PC-3 (cell line): ENCODE measurements at regions not wholly inside any gene's neighbourhood (a gene's known extent, or its start where the extent isn't known, plus 50 kb on each side); places are given as distances from the start of the nearest gene placed in this dataset.
A peak's percentile ranks its signal among the peaks of the same experiment; 100 is the strongest.

Experiments
- ATAC-seq: fragments of 200-7000 bp; cut with Tn5 transposase; 2 replicates; pipeline ENCODE4 v1.9.1; 2020; ENCODE audit warnings: mild to moderate bottlenecking, moderate library complexity
- BruUV-seq: library from RNA; stranded (reverse); fragments of 400-500 nt; replicated peaks from 2 replicates; lab custom pipeline; 2021; lab: Mats Ljungman, UMichigan
- CTCF ChIA-PET: fragments of 300-600 bp; sonication (Branson Sonifier 250); formaldehyde crosslinking; loops from one replicate; lab custom pipeline; 2022; ENCODE audit warnings: antibody characterized with exemption; lab: Charles Lee
- POLR2A ChIA-PET: fragments of 300-600 bp; sonication (Branson Sonifier 250); formaldehyde crosslinking; loops from one replicate; lab custom pipeline; 2022; ENCODE audit warnings: antibody characterized with exemption; ENCODE audit not compliant: unreplicated experiment; lab: Charles Lee
- DNase-seq: peaks from one replicate; pipeline ENCODE4 v3.0.0-alpha.2; 2015
- H2AFZ ChIP-seq: fragments of 300-600 bp; sonication (generic); 2 replicates; pipeline ENCODE4 v1.6.0; 2016; ENCODE audit warnings: antibody characterized with exemption, low read length
- H3F3A ChIP-seq: fragments of 300-600 bp; sonication (generic); one replicate; pipeline ENCODE4 v1.6.0; 2017; ENCODE audit warnings: antibody characterized with exemption, low read length, control low read depth, mild to moderate bottlenecking; ENCODE audit not compliant: unreplicated experiment
- H3K27ac ChIP-seq: fragments of 300-600 bp; sonication (generic); 2 replicates; pipeline ENCODE4 v1.5.1; 2016; ENCODE audit warnings: mild to moderate bottlenecking, low read length
- H3K27me3 ChIP-seq: fragments of 300-600 bp; sonication (generic); 2 replicates; pipeline ENCODE4 v1.6.1; 2016; ENCODE audit warnings: low read length, mixed read lengths
- H3K36me3 ChIP-seq: fragments of 300-600 bp; sonication (generic); 2 replicates; pipeline ENCODE4 v1.6.1; 2016; ENCODE audit warnings: low read depth, mixed run types, low read length, mixed read lengths
- H3K4me1 ChIP-seq: fragments of 300-600 bp; sonication (generic); 2 replicates; pipeline ENCODE4 v1.5.1; 2016; ENCODE audit warnings: low read length; ENCODE audit not compliant: insufficient read depth
- H3K4me2 ChIP-seq: fragments of 300-600 bp; sonication (generic); 2 replicates; pipeline ENCODE4 v1.6.0; 2016; ENCODE audit warnings: low read length
- H3K4me3 ChIP-seq: fragments of 300-600 bp; sonication (generic); 2 replicates; pipeline ENCODE4 v1.5.1; 2016; ENCODE audit warnings: mild to moderate bottlenecking, low read length, mixed read lengths
- H3K79me2 ChIP-seq: fragments of 300-600 bp; sonication (generic); 2 replicates; pipeline ENCODE4 v1.6.1; 2017; ENCODE audit warnings: low read length, mixed read lengths
- H3K9ac ChIP-seq: fragments of 300-600 bp; sonication (generic); 2 replicates; pipeline ENCODE4 v1.6.0; 2016; ENCODE audit warnings: mild to moderate bottlenecking, low read length
- H3K9me2 ChIP-seq: fragments of 300-600 bp; sonication (generic); replicated peaks from 2 replicates; pipeline ENCODE4 v1.6.1; 2016; ENCODE audit warnings: mixed run types, low read length, mixed read lengths
- H3K9me3 ChIP-seq: fragments of 300-600 bp; sonication (generic); 2 replicates; pipeline ENCODE4 v1.6.1; 2016; ENCODE audit warnings: low read length, mixed read lengths
- H4K20me1 ChIP-seq: fragments of 300-600 bp; sonication (generic); 2 replicates; pipeline ENCODE4 v1.6.1; 2016; ENCODE audit warnings: low read length, mixed read lengths
- CTCF ChIP-seq: fragments of 300-600 bp; sonication (generic); conservative IDR thresholded peaks from 2 replicates; pipeline ENCODE4 v1.5.1; 2017; ENCODE audit warnings: antibody characterized with exemption, low read depth, mild to moderate bottlenecking, low read length
- EZH2 ChIP-seq: fragments of 300-600 bp; sonication (generic); IDR thresholded peaks from one replicate; pipeline ENCODE4 v1.6.1; 2017; ENCODE audit warnings: antibody characterized with exemption, mild to moderate bottlenecking, low read length; ENCODE audit not compliant: unreplicated experiment
- EZH2phosphoT487 ChIP-seq: fragments of 300-600 bp; sonication (generic); IDR thresholded peaks from 2 replicates; pipeline ENCODE4 v1.6.1; 2018; ENCODE audit warnings: mild to moderate bottlenecking, antibody characterized with exemption, low read length, borderline replicate concordance
- intact Hi-C: fragments of 100-400 bp; cut with micrococcal nuclease; formaldehyde crosslinking; loops from 2 replicates; pipeline ENCODE4 v1.9.0; 2023

GRCh38 chr1:115430441-115431158 lies 92.6 kb upstream of the NGF start:
- H3K27ac ChIP-seq, result peak overlapping the region; percentile 92
- no peak overlapping the region for H2AFZ ChIP-seq
- H3K9me3 ChIP-seq, result no peaks in the 10 kb centered on the region
- ATAC-seq (peak; percentile 74), DNase-seq (peak; percentile 95)
- no peaks in the 10 kb centered on the region for H3F3A ChIP-seq
- no TSS peak for BruUV-seq
- ChIA-PET POLR2A (interaction anchor here (0.6 kb wide), 1 partner anchor 224 kb away, joined by 3 read pairs; no protein-coding TSS in a partner anchor), CTCF (interaction anchor here (0.5 to 0.8 kb wide), 3 partner anchors 17 to 288 kb away, joined by 3 to 5 read pairs (median 3); no protein-coding TSS in a partner anchor)
- H3K9me2 ChIP-seq, result no peaks in the 10 kb centered on the region
- TF ChIP-seq CTCF, result no peak
- no peak for TF ChIP-seq EZH2
- no peak for TF ChIP-seq EZH2phosphoT487
- no peaks in the 10 kb centered on the region for H4K20me1 ChIP-seq
- H3K9ac ChIP-seq, result peak overlapping the region; percentile 65
- H3K4me3 ChIP-seq, result no peak overlapping the region
- peaks cover 58% of the 10 kb centered on the region for H3K4me1 ChIP-seq
- no peaks in the 10 kb centered on the region for H3K36me3 ChIP-seq
- intact Hi-C loops, result loop anchor here (5.0 kb wide), 1 partner anchor 108 kb away; no protein-coding TSS in a partner anchor
- no peaks in the 10 kb centered on the region for H3K79me2 ChIP-seq
- H3K4me2 ChIP-seq, result peak overlapping the region; percentile 61
- H3K27me3 ChIP-seq, result no peaks in the 10 kb centered on the region

- ChIA-PET POLR2A (no interaction called here), CTCF (interaction anchor here (0.5 to 0.8 kb wide), 2 partner anchors 240 to 288 kb away, joined by 3 to 5 read pairs; no protein-coding TSS in a partner anchor)
- no peak for ATAC-seq
- H3K4me3 ChIP-seq, result no peak overlapping the region
- peak overlapping the region; percentile 92 for H3K27ac ChIP-seq
- peaks cover 58% of the 10 kb centered on the region for H3K4me1 ChIP-seq
- DNase-seq, result peak; percentile 33
- no peaks in the 10 kb centered on the region for H3K9me2 ChIP-seq
- no peak overlapping the region for H2AFZ ChIP-seq
- H4K20me1 ChIP-seq, result no peaks in the 10 kb centered on the region
- peak overlapping the region; percentile 61 for H3K4me2 ChIP-seq
- H3F3A ChIP-seq, result no peaks in the 10 kb centered on the region
- TF ChIP-seq EZH2, result no peak
- no peak for TF ChIP-seq CTCF
- no peaks in the 10 kb centered on the region for H3K27me3 ChIP-seq
- no peaks in the 10 kb centered on the region for H3K9me3 ChIP-seq
- peak overlapping the region; percentile 65 for H3K9ac ChIP-seq
- no peaks in the 10 kb centered on the region for H3K79me2 ChIP-seq
- no peaks in the 10 kb centered on the region for H3K36me3 ChIP-seq
- BruUV-seq, result no TSS peak
- intact Hi-C loops, result loop anchor here (5.0 kb wide), 1 partner anchor 108 kb away; no protein-coding TSS in a partner anchor
These were observed 91.8 kb upstream of the NGF start for GRCh38 chr1:115429884-115430283.

- Histone ChIP-seq H3K79me2 (no peaks in the 10 kb centered on the region), H3K4me3 (no peak overlapping the region), H3K36me3 (no peaks in the 10 kb centered on the region), H2AFZ (no peak overlapping the region), H3K4me1 (peaks cover 59% of the 10 kb centered on the region), H3K4me2 (peak overlapping the region; percentile 61), H3K9me3 (no peaks in the 10 kb centered on the region), H3K9ac (no peak overlapping the region), H3K27ac (peak overlapping the region; percentile 92), H3F3A (no peaks in the 10 kb centered on the region), H3K9me2 (no peaks in the 10 kb centered on the region), H4K20me1 (no peaks in the 10 kb centered on the region), H3K27me3 (no peaks in the 10 kb centered on the region)
- intact Hi-C loops, result no loop called here
- ChIA-PET POLR2A (no interaction called here), CTCF (no interaction called here)
- DNase-seq (peak; percentile 73), ATAC-seq (no peak)
- no TSS peak for BruUV-seq
- TF ChIP-seq CTCF, result no peak
- no peak for TF ChIP-seq EZH2
- TF ChIP-seq EZH2phosphoT487, result no peak
These were observed 91.2 kb upstream of the NGF start for GRCh38 chr1:115429241-115429640.
